HFFc6 (cell line): ENCODE measurements at regions not wholly inside any gene's neighbourhood (a gene's known extent, or its start where the extent isn't known, plus 50 kb on each side); places are given as distances from the start of the nearest gene placed in this dataset.

Experiments used
- DNase-seq: peaks from one replicate; pipeline ENCODE4 v3.0.0-alpha.2; 2018
- H3K27ac Mint-ChIP-seq: 2 replicates; pipeline ENCODE4 v1.8.0; 2020; ENCODE audit warnings: mild to moderate bottlenecking, mixed read lengths
- H3K27me3 Mint-ChIP-seq: 2 replicates; pipeline ENCODE4 v1.8.0; 2021; ENCODE audit warnings: mild to moderate bottlenecking, moderate library complexity, mixed read lengths; ENCODE audit not compliant: insufficient read depth
- H3K36me3 Mint-ChIP-seq: 2 replicates; pipeline ENCODE4 v1.8.0; 2021; ENCODE audit warnings: low read depth, mixed read lengths
- H3K4me1 Mint-ChIP-seq: 2 replicates; pipeline ENCODE4 v1.8.0; 2020; ENCODE audit warnings: low read depth, mixed read lengths
- H3K4me3 Mint-ChIP-seq: 2 replicates; pipeline ENCODE4 v1.8.0; 2020; ENCODE audit warnings: mild to moderate bottlenecking, moderate library complexity, mixed read lengths
- H3K9me3 Mint-ChIP-seq: 2 replicates; pipeline ENCODE4 v1.8.0; 2020; ENCODE audit warnings: mild to moderate bottlenecking, mixed read lengths
- CTCF ChIP-seq: fragments of 200-600 bp; sonication (generic); IDR thresholded peaks from 2 replicates; pipeline ENCODE4 v1.5.0; 2021; ENCODE audit warnings: antibody characterized with exemption, mild to moderate bottlenecking

GRCh38 chr11:70705930-70706329, 307.6 kb downstream of the CTTN start:
- Mint-ChIP-seq H3K4me1 (no peaks in the 10 kb centered on the region), H3K36me3 (peaks cover 3% of the 10 kb centered on the region; the same call in 1 of the 2 replicates), H3K27me3 (peaks cover 6% of the 10 kb centered on the region; the same call in 1 of the 2 replicates), H3K9me3 (peaks cover 48% of the 10 kb centered on the region), H3K27ac (no peak overlapping the region), H3K4me3 (no peak overlapping the region)
- TF ChIP-seq CTCF: no peak
- no peak for DNase-seq

- DNase-seq: no peak
- no peaks in the 10 kb centered on the region for H3K4me1 Mint-ChIP-seq
- H3K27ac Mint-ChIP-seq: no peak overlapping the region
- no peak for TF ChIP-seq CTCF
- peaks cover 8% of the 10 kb centered on the region for H3K36me3 Mint-ChIP-seq
- peaks cover 11% of the 10 kb centered on the region for H3K27me3 Mint-ChIP-seq
- H3K4me3 Mint-ChIP-seq: no peak overlapping the region
- H3K9me3 Mint-ChIP-seq: peaks cover 58% of the 10 kb centered on the region
These were observed 309.5 kb downstream of the CTTN start for GRCh38 chr11:70707821-70708220.

GRCh38 chr11:70709596-70709995, 311.3 kb downstream of the CTTN start:
- peaks cover 56% of the 10 kb centered on the region for H3K9me3 Mint-ChIP-seq
- no peak overlapping the region for H3K4me3 Mint-ChIP-seq
- no peak overlapping the region for H3K27ac Mint-ChIP-seq
- no peaks in the 10 kb centered on the region for H3K4me1 Mint-ChIP-seq
- H3K27me3 Mint-ChIP-seq: peaks cover 14% of the 10 kb centered on the region
- DNase-seq: no peak
- no peak for TF ChIP-seq CTCF
- H3K36me3 Mint-ChIP-seq: peaks cover 8% of the 10 kb centered on the region

GRCh38 chr11:70710192-70710591, 311.9 kb downstream of the CTTN start:
- no peak for TF ChIP-seq CTCF
- Mint-ChIP-seq H3K36me3 (peaks cover 8% of the 10 kb centered on the region), H3K9me3 (peaks cover 56% of the 10 kb centered on the region), H3K4me1 (no peaks in the 10 kb centered on the region), H3K27me3 (peaks cover 15% of the 10 kb centered on the region), H3K4me3 (no peak overlapping the region), H3K27ac (no peak overlapping the region)
- DNase-seq: no peak

GRCh38 chr11:70710601-70711000, 312.3 kb downstream of the CTTN start:
- H3K27me3 Mint-ChIP-seq: peaks cover 15% of the 10 kb centered on the region
- peaks cover 8% of the 10 kb centered on the region for H3K36me3 Mint-ChIP-seq
- TF ChIP-seq CTCF: no peak
- H3K4me3 Mint-ChIP-seq: no peak overlapping the region
- H3K4me1 Mint-ChIP-seq: no peaks in the 10 kb centered on the region
- no peak for DNase-seq
- no peak overlapping the region for H3K27ac Mint-ChIP-seq
- peaks cover 56% of the 10 kb centered on the region for H3K9me3 Mint-ChIP-seq
